OCI-LY7 (cell line): ENCODE measurements at regions not wholly inside any gene's neighbourhood (a gene's known extent, or its start where the extent isn't known, plus 50 kb on each side); places are given as distances from the start of the nearest gene placed in this dataset.

Source experiments
- BruUV-seq: library from RNA; stranded (reverse); fragments of 400-500 nt; replicated peaks from 2 replicates; lab custom pipeline; 2021; lab: Mats Ljungman, UMichigan
- CTCF ChIA-PET: fragments of 300-600 bp; sonication (Branson Sonifier 250); formaldehyde crosslinking; loops from one replicate; lab custom pipeline; 2022; ENCODE audit warnings: antibody characterized with exemption; ENCODE audit not compliant: unreplicated experiment; lab: Charles Lee
- POLR2A ChIA-PET: fragments of 300-600 bp; sonication (Branson Sonifier 250); formaldehyde crosslinking; loops from one replicate; lab custom pipeline; 2022; ENCODE audit warnings: antibody characterized with exemption; lab: Charles Lee
- DNase-seq: peaks from one replicate; pipeline ENCODE4 v3.0.0-alpha.2; 2015; ENCODE audit warnings: low spot score
- H2AFZ ChIP-seq: fragments of 200-600 bp; sonication (generic), shearing (Covaris generic); 2 replicates; pipeline ENCODE4 v1.6.1; 2014; ENCODE audit warnings: mild to moderate bottlenecking, antibody characterized with exemption, low read length, moderate library complexity
- H3K27ac ChIP-seq: fragments of 200-600 bp; sonication (generic); 2 replicates; pipeline ENCODE4 v1.5.1; 2014; ENCODE audit warnings: mixed run types, low read depth, mild to moderate bottlenecking, moderate library complexity, low read length, inconsistent platforms; ENCODE audit not compliant: poor library complexity, severe bottlenecking
- H3K36me3 ChIP-seq: fragments of 200-600 bp; sonication (generic); 2 replicates; pipeline ENCODE4 v1.6.1; 2014; ENCODE audit warnings: mild to moderate bottlenecking, antibody characterized with exemption, low read length, moderate library complexity, mixed read lengths; ENCODE audit not compliant: insufficient read depth
- H3K4me1 ChIP-seq: fragments of 200-600 bp; sonication (generic); 2 replicates; pipeline ENCODE4 v1.5.1; 2014; ENCODE audit warnings: mild to moderate bottlenecking, low read length; ENCODE audit not compliant: insufficient read depth, poor library complexity, severe bottlenecking
- H3K4me2 ChIP-seq: fragments of 200-600 bp; sonication (generic); 2 replicates; pipeline ENCODE4 v1.6.1; 2014; ENCODE audit warnings: mild to moderate bottlenecking, low read length
- H3K4me3 ChIP-seq: fragments of 200-600 bp; sonication (generic); 2 replicates; pipeline ENCODE4 v1.5.1; 2014; ENCODE audit warnings: mild to moderate bottlenecking, low read depth, low read length; ENCODE audit not compliant: poor library complexity, severe bottlenecking
- H3K79me2 ChIP-seq: fragments of 200-600 bp; sonication (generic); 2 replicates; pipeline ENCODE4 v1.6.1; 2016; ENCODE audit warnings: low read depth, mild to moderate bottlenecking, low read length, moderate library complexity, mixed read lengths; ENCODE audit not compliant: insufficient read depth
- H3K9me2 ChIP-seq: fragments of 200-600 bp; sonication (generic); 2 replicates; pipeline ENCODE4 v1.6.1; 2016; ENCODE audit warnings: mild to moderate bottlenecking, low read length, mixed read lengths; ENCODE audit not compliant: insufficient read depth
- H3K9me3 ChIP-seq: fragments of 200-600 bp; sonication (generic); 2 replicates; pipeline ENCODE4 v1.6.1; 2014; ENCODE audit warnings: mild to moderate bottlenecking, mixed run types, low read length, mixed read lengths
- H4K20me1 ChIP-seq: fragments of 200-600 bp; sonication (generic); 2 replicates; pipeline ENCODE4 v1.6.1; 2014; ENCODE audit warnings: mild to moderate bottlenecking, antibody characterized with exemption, low read length, moderate library complexity, mixed read lengths; ENCODE audit not compliant: insufficient read depth
- EZH2phosphoT487 ChIP-seq: fragments of 200-600 bp; sonication (generic); IDR thresholded peaks from 2 replicates; pipeline ENCODE4 v1.6.1; 2018; ENCODE audit warnings: low read depth, borderline replicate concordance, mild to moderate bottlenecking, mixed run types, antibody characterized with exemption, low read length, moderate library complexity, mixed read lengths
- intact Hi-C: fragments of 100-400 bp; cut with micrococcal nuclease; formaldehyde crosslinking; loops from one replicate; pipeline ENCODE4 v1.10.0; 2022; ENCODE audit not compliant: unreplicated experiment
- TF ChIP-seq, protein P1 (sequence below): fragments of 200-600 bp; sonication (generic); conservative IDR thresholded peaks from 2 replicates; pipeline ENCODE4 v1.5.1; 2014; ENCODE audit warnings: mild to moderate bottlenecking, antibody characterized with exemption, low read length, moderate library complexity, mixed read lengths

DNA sequence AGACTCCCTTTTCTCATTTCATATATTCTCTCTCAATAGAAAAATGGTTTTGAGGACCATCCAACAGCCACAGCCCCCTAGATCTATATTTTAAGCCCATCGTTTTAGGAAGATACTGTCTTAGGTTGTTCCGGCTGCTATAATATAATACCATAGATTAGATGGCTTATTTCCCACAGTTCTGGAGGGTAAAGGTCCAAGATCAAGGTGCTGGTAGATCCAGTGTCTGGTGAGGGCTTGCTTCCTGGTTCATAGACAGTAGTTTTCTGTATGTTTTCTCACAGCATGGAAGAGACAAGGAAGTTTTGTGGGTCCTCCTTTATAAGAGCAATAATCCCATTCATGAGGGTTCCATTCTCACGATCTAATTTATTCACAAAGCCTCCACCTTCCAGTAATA lies 215.1 kb downstream of the AASDHPPT start:
- H3K4me3 ChIP-seq: no peak overlapping the region
- DNase-seq: no peak
- intact Hi-C loops: no loop called here
- ChIA-PET CTCF (no interaction called here), POLR2A (no interaction called here)
- H3K9me3 ChIP-seq: no peaks in the 10 kb centered on the region
- BruUV-seq: no TSS peak
- no peaks in the 10 kb centered on the region for H3K9me2 ChIP-seq
- H4K20me1 ChIP-seq: no peaks in the 10 kb centered on the region
- TF ChIP-seq, protein P1, sequence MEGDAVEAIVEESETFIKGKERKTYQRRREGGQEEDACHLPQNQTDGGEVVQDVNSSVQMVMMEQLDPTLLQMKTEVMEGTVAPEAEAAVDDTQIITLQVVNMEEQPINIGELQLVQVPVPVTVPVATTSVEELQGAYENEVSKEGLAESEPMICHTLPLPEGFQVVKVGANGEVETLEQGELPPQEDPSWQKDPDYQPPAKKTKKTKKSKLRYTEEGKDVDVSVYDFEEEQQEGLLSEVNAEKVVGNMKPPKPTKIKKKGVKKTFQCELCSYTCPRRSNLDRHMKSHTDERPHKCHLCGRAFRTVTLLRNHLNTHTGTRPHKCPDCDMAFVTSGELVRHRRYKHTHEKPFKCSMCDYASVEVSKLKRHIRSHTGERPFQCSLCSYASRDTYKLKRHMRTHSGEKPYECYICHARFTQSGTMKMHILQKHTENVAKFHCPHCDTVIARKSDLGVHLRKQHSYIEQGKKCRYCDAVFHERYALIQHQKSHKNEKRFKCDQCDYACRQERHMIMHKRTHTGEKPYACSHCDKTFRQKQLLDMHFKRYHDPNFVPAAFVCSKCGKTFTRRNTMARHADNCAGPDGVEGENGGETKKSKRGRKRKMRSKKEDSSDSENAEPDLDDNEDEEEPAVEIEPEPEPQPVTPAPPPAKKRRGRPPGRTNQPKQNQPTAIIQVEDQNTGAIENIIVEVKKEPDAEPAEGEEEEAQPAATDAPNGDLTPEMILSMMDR: no peak
- TF ChIP-seq EZH2phosphoT487: no peak
- H2AFZ ChIP-seq: no peak overlapping the region
- H3K79me2 ChIP-seq: no peaks in the 10 kb centered on the region
- no peaks in the 10 kb centered on the region for H3K4me1 ChIP-seq
- no peak overlapping the region for H3K27ac ChIP-seq
- no peak overlapping the region for H3K4me2 ChIP-seq
- no peaks in the 10 kb centered on the region for H3K36me3 ChIP-seq

DNA sequence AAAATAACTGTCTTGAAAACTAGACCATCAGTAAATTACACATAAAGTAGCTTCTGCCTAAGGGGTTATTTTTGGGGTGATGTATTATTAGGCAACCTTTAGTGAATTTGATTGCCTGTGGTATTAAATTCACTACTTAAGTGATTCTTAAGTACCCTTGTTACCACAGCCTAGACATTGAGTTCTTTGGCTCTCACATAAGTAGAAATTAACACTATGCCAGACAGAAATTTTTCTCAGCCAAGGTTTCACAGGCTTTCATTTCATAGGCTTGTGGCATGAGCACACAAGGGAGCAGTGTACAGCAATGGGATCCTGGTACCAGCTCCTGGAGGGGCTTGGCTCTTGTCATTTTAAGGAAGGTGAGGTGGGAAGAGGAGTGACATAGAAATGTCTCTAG lies 218.5 kb downstream of the AASDHPPT start:
- Histone ChIP-seq H3K27ac (no peak overlapping the region), H2AFZ (no peak overlapping the region), H4K20me1 (no peaks in the 10 kb centered on the region), H3K4me1 (no peaks in the 10 kb centered on the region), H3K4me3 (no peak overlapping the region), H3K4me2 (no peak overlapping the region), H3K36me3 (no peaks in the 10 kb centered on the region), H3K9me2 (no peaks in the 10 kb centered on the region), H3K9me3 (no peaks in the 10 kb centered on the region), H3K79me2 (no peaks in the 10 kb centered on the region)
- ChIA-PET POLR2A (no interaction called here), CTCF (no interaction called here)
- TF ChIP-seq, protein P1: no peak
- TF ChIP-seq EZH2phosphoT487: no peak
- intact Hi-C loops: no loop called here
- no TSS peak for BruUV-seq
- DNase-seq: no peak

GRCh38 chr11:106302416-106302815 lies 225.0 kb downstream of the AASDHPPT start:
- no peaks in the 10 kb centered on the region for H4K20me1 ChIP-seq
- H3K36me3 ChIP-seq: no peaks in the 10 kb centered on the region
- intact Hi-C loops: no loop called here
- BruUV-seq: no TSS peak
- H3K4me3 ChIP-seq: no peak overlapping the region
- H3K4me1 ChIP-seq: no peaks in the 10 kb centered on the region
- POLR2A ChIA-PET: no interaction called here
- H3K79me2 ChIP-seq: no peaks in the 10 kb centered on the region
- H3K9me3 ChIP-seq: no peaks in the 10 kb centered on the region
- no peaks in the 10 kb centered on the region for H3K9me2 ChIP-seq
- no peak overlapping the region for H3K4me2 ChIP-seq
- peak; percentile 1 for DNase-seq
- CTCF ChIA-PET: no interaction called here
- TF ChIP-seq, protein P1: no peak
- no peak for TF ChIP-seq EZH2phosphoT487
- no peak overlapping the region for H3K27ac ChIP-seq
- H2AFZ ChIP-seq: no peak overlapping the region
